ENCODE measurements at regions not wholly inside any gene's neighbourhood (a gene's known extent, or its start where the extent isn't known, plus 50 kb on each side); places are given as distances from the start of the nearest gene placed in this dataset.
"Not testable (repeated sequence)": the region's sequence is repeated elsewhere in the genome, so short reads cannot be mapped to it uniquely, and the experiment has no call there.

DNA sequence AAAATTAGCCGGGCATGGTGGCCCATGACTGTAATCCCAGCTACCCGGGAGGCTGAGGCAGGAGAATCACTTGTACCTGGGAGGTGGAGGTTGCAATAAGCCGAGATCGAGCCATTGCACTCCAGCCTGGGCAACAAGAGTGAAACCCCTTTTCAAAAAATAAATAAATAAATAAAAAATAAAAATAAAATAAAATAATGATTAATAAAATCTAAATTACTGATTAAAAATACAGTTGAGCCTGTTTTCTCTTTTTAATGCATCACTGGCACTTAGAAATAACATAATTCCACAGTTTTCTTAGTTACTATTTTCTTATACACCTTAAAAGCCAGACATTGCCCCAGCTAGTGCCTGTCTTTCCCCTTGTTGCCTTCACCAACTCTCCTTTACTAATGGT is 922.8 kb upstream of the GJE1 start:
- DNase-seq, result no peak

- DNase-seq, result no peak
Observed at GRCh38 chr6:141208101-141208500, 924.6 kb upstream of the GJE1 start.

- DNase-seq, result no peak
Observed at GRCh38 chr6:141203902-141204575, 928.7 kb upstream of the GJE1 start.

DNA sequence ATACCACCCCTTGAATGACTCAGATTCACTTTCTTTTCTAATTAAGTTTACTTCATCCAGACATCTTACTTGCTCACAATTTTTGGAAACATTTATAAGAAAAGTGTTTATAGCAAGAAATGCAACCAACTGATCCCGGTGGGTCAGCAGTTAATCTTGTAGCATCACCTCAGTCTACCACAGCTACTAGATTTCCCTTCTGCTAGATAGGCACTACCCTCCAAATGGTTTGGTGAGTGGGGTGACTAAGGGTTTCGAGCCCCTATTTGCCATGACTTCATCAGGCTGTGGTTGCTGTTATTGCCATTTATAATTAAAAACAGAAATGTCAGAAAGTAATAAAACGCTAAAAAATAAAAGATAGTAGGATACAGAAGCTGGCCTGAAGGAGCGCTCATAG is 930.1 kb upstream of the GJE1 start:
- no peak for DNase-seq

- no peak for DNase-seq
Observed at GRCh38 chr6:141199074-141199473, 933.7 kb upstream of the GJE1 start.

GRCh38 chr6:141195251-141195832 is 937.4 kb upstream of the GJE1 start:
- no peak for DNase-seq

GRCh38 chr6:141183368-141183767 is 949.4 kb upstream of the GJE1 start:
- no peak for DNase-seq

- not testable (repeated sequence) for DNase-seq
Observed at GRCh38 chr6:141175458-141175857, 957.3 kb upstream of the GJE1 start.

DNA sequence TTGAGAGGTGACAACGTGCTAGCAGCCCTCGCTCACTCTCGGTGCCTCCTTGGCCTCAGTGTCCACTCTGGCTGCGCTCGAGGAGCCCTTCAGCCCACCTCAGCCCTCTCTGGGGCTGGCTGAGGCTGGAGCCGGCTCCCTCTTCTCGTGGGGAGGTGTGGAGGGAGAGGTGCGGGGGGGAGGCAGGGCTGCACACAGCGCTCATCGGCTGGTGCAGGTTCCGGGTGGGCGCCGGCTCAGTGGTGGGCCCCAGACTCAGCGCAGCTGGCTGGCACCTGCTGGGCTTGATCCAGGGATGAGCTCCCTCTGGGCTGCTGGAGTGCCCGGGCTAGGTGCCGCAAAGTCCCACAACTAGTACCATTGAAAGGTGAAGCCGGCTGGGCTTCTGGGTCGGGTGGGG is 957.8 kb upstream of the GJE1 start:
- no peak for DNase-seq

- no peak for DNase-seq
Observed at GRCh38 chr6:141173529-141173928, 959.2 kb upstream of the GJE1 start.

DNA sequence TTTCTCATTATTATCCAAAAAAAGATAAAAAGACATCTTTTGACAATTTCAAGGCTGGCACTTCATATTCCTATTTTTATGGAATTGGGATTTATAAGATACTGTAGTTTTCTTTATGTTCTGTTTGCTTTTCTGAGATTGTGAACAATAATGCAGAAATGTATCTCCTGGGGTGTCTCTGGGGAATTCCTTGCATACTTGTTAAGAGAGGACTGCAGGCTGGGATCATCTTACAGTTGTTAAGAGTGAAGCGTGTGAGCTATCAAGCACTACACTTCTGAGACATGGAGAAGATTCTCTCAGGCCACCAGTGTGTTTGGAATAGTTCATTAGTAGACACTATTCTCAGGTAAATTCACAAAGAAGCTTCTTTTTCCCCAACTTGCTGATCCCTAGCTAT is 963.3 kb upstream of the GJE1 start:
- no peak for DNase-seq

DNA sequence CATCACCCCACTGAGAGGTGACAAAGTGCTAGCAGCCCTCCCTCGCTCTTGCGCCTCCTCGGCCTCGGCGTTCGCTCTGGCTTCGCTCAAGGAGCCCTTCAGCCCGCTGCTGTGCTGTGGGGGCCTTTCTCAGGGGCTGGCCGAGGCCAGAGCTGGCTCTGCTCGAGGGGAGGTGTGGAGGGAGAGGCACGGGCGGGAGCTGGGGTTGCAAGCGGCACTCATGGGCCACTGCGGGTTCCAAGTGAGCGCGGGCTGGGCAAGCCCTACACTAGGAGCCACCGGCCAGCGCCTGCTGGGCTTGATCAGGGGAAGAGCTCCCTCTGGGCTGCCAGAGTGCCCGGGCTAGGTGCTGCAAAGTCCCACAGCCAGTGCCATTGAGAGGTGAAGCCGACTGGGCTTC is 964.8 kb upstream of the GJE1 start:
- no peak for DNase-seq

DNA sequence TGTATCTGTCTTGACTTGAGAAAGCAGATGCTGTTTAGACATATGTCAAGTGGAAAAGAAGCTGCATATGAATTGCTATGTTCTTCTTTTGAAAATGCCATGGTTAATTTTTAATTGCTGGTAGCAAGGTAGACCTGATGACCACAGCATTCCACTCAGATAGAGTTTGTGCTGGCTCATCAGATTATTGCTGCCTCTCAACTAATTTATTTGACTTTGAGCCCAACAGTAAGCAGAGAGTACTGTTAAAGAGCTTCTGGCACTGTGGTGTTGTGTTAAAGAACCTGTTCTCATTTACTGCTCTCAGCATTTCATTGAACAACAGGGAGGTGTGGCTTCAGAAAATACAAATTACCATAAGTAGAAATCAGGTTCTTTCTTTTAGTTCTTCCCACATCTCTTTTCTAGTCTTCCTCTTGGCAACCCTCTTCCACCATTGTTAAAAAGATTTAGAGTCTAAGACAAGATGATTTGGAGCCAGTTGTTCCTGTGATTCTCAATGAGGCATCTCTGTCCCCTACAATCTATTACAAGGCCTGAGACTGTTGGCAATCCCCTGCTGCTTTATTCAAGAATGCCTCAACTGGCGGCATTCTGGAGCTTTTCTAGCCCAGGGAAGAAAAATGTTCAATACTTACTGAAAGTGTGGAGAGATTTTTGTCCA is 967.6 kb upstream of the GJE1 start:
- DNase-seq, result no peak

DNA sequence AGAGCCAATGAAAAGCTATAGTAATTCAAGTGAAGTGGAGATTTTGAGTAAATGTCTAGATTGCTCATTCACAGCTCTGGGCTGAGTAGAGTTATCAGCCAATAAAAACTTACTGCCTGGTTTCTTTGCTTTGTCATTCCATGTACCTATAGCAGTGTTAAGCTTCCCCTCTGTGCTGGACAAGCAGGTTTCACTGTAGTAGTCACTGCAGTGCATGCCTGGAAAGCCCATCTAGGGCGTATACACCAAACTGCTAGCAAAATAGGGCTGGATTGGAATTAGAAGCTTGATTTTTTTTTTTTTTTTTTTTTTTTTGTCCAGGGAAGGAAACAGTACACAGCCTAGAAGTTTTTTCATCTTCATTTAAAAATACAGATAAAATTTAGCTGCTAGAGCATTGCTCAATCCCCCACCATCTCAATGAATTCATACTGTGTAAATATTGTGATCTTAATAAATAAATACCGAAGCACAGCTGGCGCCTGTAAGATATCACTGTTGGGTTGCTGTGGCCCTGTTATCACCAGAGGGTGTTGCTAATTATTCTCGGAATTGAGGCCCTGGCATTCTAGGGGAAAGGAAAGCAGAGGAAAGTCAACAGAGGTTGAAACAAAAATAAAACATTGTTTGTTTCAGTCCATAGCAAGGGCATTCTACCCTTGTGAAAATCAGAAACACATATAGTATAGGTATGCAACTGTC is 968.5 kb upstream of the GJE1 start:
- no peak for DNase-seq

DNA sequence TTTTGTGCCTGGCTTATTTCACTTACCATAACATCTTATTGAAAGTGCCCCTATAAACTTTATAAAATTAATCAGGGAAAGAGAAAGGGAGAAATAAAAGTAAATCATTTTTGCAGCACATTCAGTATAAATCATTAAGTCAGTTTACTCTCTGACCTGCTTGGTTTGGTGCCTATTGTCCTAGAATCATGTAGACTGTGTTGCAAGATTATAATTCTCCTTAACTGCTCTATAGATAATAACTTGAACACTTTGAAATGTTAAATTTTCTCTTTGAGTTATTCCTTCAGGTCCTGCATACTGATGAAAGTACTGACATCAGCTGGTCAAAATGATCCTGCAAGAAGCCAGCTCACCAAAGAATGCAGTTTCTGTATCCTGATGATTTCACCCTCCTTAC is 969.6 kb upstream of the GJE1 start:
- no peak for DNase-seq

DNA sequence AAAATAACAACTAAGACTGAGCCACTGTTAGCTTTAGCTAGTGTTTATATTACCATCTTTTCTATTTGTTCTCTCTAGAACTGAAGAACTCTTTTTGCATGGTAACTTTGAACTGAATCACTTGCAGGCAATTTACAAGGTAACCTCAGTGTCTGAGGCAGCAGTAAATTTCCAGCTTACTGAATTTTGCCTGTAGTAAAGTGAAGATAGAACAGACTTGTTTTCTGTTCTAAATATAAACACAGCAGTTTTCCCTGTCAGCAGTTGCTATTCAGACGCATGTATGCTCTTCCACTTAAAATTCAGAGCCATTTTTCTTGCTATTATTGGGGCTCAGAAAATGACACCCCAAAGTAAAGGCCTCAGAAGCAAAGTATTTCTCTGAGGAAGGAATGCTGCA is 974.0 kb upstream of the GJE1 start:
- no peak for DNase-seq

DNA sequence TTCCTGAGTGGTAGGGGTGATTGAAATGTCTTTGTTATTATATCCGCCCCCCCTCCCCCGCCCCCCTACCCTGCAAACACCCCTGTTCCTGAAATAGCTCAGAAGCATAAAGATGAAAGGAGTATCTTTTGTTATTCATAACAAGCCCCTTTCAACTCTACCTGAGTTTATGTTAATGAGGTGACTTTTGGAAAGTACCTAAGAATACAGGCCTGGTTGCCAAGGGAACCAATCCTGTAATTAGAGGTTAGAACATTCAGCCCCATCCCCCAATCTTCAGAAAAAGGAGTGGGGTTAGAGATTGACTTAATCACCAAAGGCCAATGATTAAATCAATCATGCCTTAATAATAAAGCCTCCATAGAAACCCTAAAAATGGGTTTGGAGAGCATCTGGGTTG is 979.2 kb upstream of the GJE1 start:
- DNase-seq, result no peak

DNA sequence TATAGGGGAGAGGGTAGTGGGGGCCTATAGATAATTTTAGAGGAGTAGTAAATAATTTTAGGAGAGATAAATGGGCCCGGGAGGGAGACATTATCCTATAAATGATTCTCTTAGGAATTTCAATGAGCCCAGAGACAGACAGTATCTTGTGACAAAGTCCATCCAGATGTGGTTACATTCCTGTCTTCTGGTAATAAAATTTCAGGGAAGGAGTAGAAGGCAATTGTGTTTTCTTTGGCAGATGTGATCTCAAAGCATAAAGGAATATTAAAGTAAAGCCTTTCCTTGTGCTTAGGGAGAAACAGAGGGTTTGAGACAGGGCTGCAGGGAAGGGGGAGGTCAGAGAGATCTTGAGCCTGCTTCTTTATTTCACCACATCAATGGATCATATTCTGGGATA is 979.8 kb upstream of the GJE1 start:
- DNase-seq, result no peak

- no peak for DNase-seq
Observed at GRCh38 chr6:141151710-141152417, 980.9 kb upstream of the GJE1 start.

DNA sequence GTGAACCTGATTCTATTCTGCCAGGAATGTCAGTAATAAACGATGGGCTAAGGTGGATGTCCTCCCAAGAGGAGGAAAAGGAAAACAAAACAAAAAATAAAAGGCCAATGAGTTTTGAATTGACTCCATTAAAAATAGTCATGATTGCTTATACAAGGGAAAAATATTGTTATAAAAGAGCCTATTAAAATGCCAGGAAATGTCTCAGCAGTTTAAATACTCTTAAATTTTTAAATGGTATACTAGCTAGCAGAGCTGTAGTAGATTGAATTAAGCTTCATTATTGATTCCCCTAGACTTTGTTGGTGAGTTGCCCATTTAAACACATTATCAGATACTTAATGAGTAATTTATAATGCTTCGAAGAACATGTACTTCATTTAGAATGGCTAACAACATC is 990.9 kb upstream of the GJE1 start:
- DNase-seq, result no peak

DNA sequence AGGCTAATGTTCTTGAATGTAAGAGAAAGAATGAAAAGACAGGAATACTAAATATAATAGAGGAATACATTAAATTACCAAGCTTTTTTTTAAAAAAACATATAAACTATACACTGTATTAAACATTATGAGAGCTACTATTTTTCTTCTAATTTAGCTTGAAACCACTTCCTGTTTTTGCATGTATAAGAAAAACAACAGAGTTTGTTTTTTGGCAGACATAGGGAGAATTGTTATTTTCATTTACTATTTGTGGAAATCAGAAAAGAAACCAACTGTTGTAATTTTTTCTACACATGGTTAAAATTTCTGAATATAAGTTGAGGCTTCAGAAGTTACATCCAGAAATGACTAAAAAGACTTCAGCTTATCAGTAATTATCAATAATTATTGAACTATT is 991.8 kb upstream of the GJE1 start:
- no peak for DNase-seq

DNA sequence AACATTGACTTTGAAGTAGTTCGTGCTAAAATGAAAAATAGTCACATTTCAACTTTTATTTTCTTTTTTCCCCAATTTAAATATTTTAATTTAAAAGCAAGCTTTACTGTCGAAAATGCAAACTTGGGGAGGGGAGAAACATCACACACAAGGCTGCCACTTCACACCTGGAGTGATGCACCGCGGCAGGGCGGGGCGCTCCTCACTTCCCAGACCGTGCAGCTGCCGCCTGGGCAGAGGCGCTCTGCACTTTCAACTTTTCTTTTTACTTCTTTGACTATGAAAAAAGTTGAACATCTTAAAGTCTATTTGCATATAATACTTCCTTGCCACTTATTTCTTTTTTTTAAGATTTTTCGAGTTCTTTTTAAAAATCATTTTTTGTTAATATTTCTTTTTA is 993.3 kb upstream of the GJE1 start:
- no peak for DNase-seq

- DNase-seq, result no peak
Observed at GRCh38 chr6:141134723-141135122, 998.0 kb upstream of the GJE1 start.

Measured in right forelimb (tissue), 1 donor.